GM12878 (cell line): ENCODE measurements at regions not wholly inside any gene's neighbourhood (a gene's known extent, or its start where the extent isn't known, plus 50 kb on each side); places are given as distances from the start of the nearest gene placed in this dataset.

Experiments used
- ATAC-seq: fragments of 200-7000 bp; cut with Tn5 transposase; 3 replicates; pipeline ENCODE4 v1.9.1; 2020; ENCODE audit warnings: mild to moderate bottlenecking, moderate library complexity
- BruUV-seq: library from RNA; stranded (reverse); fragments of 400-500 nt; replicated peaks from 2 replicates; lab custom pipeline; 2021; lab: Mats Ljungman, UMichigan
- CTCF ChIA-PET: fragments of 300-600 bp; sonication (Branson Sonifier 250); formaldehyde crosslinking; extraction: SDS; loops from one replicate; lab custom pipeline; 2021; ENCODE audit warnings: inconsistent platforms; lab: Yijun Ruan, JAX
- POLR2A ChIA-PET: fragments of 350-600 bp; formaldehyde crosslinking; extraction: SDS; loops from one replicate; lab custom pipeline; 2021; ENCODE audit warnings: inconsistent platforms; lab: Charles Lee
- RAD21 ChIA-PET: fragments of 300-600 bp; sonication (Branson Sonifier 250); formaldehyde crosslinking; loops from one replicate; lab custom pipeline; 2023; ENCODE audit warnings: antibody characterized with exemption; ENCODE audit not compliant: unreplicated experiment; lab: Charles Lee
- SMC1A ChIA-PET: fragments of 300-600 bp; sonication (Branson Sonifier 250); formaldehyde crosslinking; loops from one replicate; lab custom pipeline; 2023; ENCODE audit not compliant: unreplicated experiment, uncharacterized antibody; lab: Charles Lee
- DNase-seq: peaks from one replicate; pipeline ENCODE4 v3.0.0-alpha.2; 2011; ENCODE audit warnings: low read depth, low spot score
- FAIRE-seq: peaks from 3 replicates; lab custom pipeline; 2011; peaks lifted over from hg19 to GRCh38; lab: Jason Lieb, UNC
- H2AFZ ChIP-seq: 2 replicates; pipeline ENCODE4 v1.6.0; 2011; ENCODE audit warnings: low read depth, low read length, control low read depth; ENCODE audit not compliant: control insufficient read depth
- H3K27ac ChIP-seq: 2 replicates; pipeline ENCODE4 v1.5.1; 2011; ENCODE audit warnings: control low read depth; ENCODE audit not compliant: control insufficient read depth, insufficient read depth
- H3K27me3 ChIP-seq, 2 experiments: replicated peaks in 1 of 2; 2 replicates each; pipeline versions ENCODE4 v1.6.0 to v1.6.1; 2011; ENCODE audit warnings: low read length in 1 of 2; ENCODE audit not compliant: control insufficient read depth in 2 of 2, insufficient read depth in 2 of 2
- H3K36me3 ChIP-seq, 2 experiments: 2 replicates each; pipeline ENCODE4 v1.5.1; 2011; ENCODE audit warnings: low read length in 1 of 2; ENCODE audit not compliant: control insufficient read depth in 2 of 2, insufficient read depth in 2 of 2
- H3K4me1 ChIP-seq: 2 replicates; pipeline ENCODE4 v1.6.1; 2011; ENCODE audit warnings: mild to moderate bottlenecking, low read length, moderate library complexity, mixed read lengths; ENCODE audit not compliant: control insufficient read depth, insufficient read depth
- H3K4me2 ChIP-seq: 2 replicates; pipeline ENCODE4 v1.6.0; 2011; ENCODE audit warnings: control low read depth; ENCODE audit not compliant: control insufficient read depth, insufficient read depth
- H3K4me3 ChIP-seq: fragments of 200-600 bp; sonication (generic); 2 replicates; pipeline ENCODE4 v1.5.1; 2016
- H3K79me2 ChIP-seq: 2 replicates; pipeline ENCODE4 v1.6.0; 2011; ENCODE audit warnings: low read length; ENCODE audit not compliant: control insufficient read depth, insufficient read depth
- H3K9ac ChIP-seq: 2 replicates; pipeline ENCODE4 v1.8.0; 2011; ENCODE audit warnings: low read length, control low read depth, mixed read lengths; ENCODE audit not compliant: control insufficient read depth, insufficient read depth
- H3K9me3 ChIP-seq: replicated peaks from 3 replicates; pipeline ENCODE4 v1.5.1; 2011; ENCODE audit warnings: mild to moderate bottlenecking, low read length; ENCODE audit not compliant: control insufficient read depth, insufficient read depth
- H4K20me1 ChIP-seq: 2 replicates; pipeline ENCODE4 v1.6.0; 2011; ENCODE audit not compliant: control insufficient read depth, insufficient read depth
- HDAC6 ChIP-seq: fragments of 200-600 bp; sonication (generic); IDR thresholded peaks from one replicate; pipeline ENCODE4 v1.8.0; 2017; ENCODE audit warnings: antibody characterized with exemption; ENCODE audit not compliant: unreplicated experiment
- NFYA ChIP-seq: IDR thresholded peaks from 2 replicates; pipeline ENCODE4 v1.6.1; 2011; ENCODE audit warnings: low read depth, mild to moderate bottlenecking, low read length, improper control_type of control experiment, borderline replicate concordance
- NFYB ChIP-seq: IDR thresholded peaks from 2 replicates; pipeline ENCODE4 v1.6.1; 2011; ENCODE audit warnings: low read depth, mild to moderate bottlenecking, low read length, improper control_type of control experiment, moderate library complexity; ENCODE audit not compliant: insufficient read depth
- RELA ChIP-seq: fragments of 450-650 bp; IDR thresholded peaks from 2 replicates; pipeline ENCODE4 v1.8.0; 2014; ENCODE audit warnings: borderline replicate concordance; ENCODE audit not compliant: partially characterized antibody
- SRF ChIP-seq, 2 experiments: IDR thresholded peaks; 2 replicates each; pipeline ENCODE4 v1.6.1; 2011; ENCODE audit warnings: low read depth in 2 of 2, low read length in 2 of 2, mild to moderate bottlenecking in 1 of 2, moderate library complexity in 1 of 2
- ZNF274 ChIP-seq: IDR thresholded peaks from one replicate; pipeline ENCODE4 v1.8.0; 2011; ENCODE audit not compliant: insufficient read length, insufficient read depth
- WGBS: methylation state at CpG from one replicate; pipeline ENCODE4 v1.1.6; 2016; ENCODE audit warnings: low lambda C conversion rate; ENCODE audit not compliant: insufficient replicate concordance, insufficient coverage; ENCODE audit errors: missing lambda C conversion rate; 5-methylcytosine and 5-hydroxymethylcytosine counted together
- in situ Hi-C: fragments of 300-500 bp; cut with MboI; formaldehyde crosslinking; loops from 9 replicates; pipeline ENCODE4 v1.14.3; 2018; ENCODE audit warnings: mixed read lengths
- intact Hi-C: fragments of 100-400 bp; cut with micrococcal nuclease; formaldehyde crosslinking; loops from one replicate; pipeline ENCODE4 v1.14.2; 2022; ENCODE audit not compliant: unreplicated experiment
- TF ChIP-seq, protein P1 (sequence below): IDR thresholded peaks from 2 replicates; pipeline ENCODE4 v1.6.1; 2011; ENCODE audit warnings: mild to moderate bottlenecking, low read depth, low read length, moderate library complexity; ENCODE audit not compliant: insufficient replicate concordance
- TF ChIP-seq, protein P2 (sequence below): fragments of 150-350 bp; IDR thresholded peaks from 2 replicates; pipeline ENCODE4 v1.6.1; 2016; ENCODE audit warnings: low read depth, low read length
- TF ChIP-seq, protein P3 (sequence below): IDR thresholded peaks from 2 replicates; pipeline ENCODE4 v1.6.1; 2012; ENCODE audit warnings: low read depth, low read length, improper control_type of control experiment
- TF ChIP-seq, protein P4 (sequence below): fragments of 450-650 bp; IDR thresholded peaks from 2 replicates; pipeline ENCODE4 v1.6.1; 2017; ENCODE audit warnings: mild to moderate bottlenecking, moderate library complexity

GRCh38 chr3:106570426-106570825 is 701.6 kb upstream of the CBLB start (continued):
- TF ChIP-seq NFYB (no peak), HDAC6 (no peak), NFYA (no peak), ZNF274 (no peak), RELA (no peak)
- TF ChIP-seq, protein P1, sequence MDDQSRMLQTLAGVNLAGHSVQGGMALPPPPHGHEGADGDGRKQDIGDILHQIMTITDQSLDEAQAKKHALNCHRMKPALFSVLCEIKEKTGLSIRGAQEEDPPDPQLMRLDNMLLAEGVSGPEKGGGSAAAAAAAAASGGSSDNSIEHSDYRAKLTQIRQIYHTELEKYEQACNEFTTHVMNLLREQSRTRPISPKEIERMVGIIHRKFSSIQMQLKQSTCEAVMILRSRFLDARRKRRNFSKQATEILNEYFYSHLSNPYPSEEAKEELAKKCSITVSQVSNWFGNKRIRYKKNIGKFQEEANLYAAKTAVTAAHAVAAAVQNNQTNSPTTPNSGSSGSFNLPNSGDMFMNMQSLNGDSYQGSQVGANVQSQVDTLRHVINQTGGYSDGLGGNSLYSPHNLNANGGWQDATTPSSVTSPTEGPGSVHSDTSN: no peak

- H3K4me2 ChIP-seq: no peak overlapping the region
- H3K4me1 ChIP-seq: no peaks in the 10 kb centered on the region
- TF ChIP-seq, protein P2, sequence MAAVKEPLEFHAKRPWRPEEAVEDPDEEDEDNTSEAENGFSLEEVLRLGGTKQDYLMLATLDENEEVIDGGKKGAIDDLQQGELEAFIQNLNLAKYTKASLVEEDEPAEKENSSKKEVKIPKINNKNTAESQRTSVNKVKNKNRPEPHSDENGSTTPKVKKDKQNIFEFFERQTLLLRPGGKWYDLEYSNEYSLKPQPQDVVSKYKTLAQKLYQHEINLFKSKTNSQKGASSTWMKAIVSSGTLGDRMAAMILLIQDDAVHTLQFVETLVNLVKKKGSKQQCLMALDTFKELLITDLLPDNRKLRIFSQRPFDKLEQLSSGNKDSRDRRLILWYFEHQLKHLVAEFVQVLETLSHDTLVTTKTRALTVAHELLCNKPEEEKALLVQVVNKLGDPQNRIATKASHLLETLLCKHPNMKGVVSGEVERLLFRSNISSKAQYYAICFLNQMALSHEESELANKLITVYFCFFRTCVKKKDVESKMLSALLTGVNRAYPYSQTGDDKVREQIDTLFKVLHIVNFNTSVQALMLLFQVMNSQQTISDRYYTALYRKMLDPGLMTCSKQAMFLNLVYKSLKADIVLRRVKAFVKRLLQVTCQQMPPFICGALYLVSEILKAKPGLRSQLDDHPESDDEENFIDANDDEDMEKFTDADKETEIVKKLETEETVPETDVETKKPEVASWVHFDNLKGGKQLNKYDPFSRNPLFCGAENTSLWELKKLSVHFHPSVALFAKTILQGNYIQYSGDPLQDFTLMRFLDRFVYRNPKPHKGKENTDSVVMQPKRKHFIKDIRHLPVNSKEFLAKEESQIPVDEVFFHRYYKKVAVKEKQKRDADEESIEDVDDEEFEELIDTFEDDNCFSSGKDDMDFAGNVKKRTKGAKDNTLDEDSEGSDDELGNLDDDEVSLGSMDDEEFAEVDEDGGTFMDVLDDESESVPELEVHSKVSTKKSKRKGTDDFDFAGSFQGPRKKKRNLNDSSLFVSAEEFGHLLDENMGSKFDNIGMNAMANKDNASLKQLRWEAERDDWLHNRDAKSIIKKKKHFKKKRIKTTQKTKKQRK: no peak
- TF ChIP-seq, protein P3, sequence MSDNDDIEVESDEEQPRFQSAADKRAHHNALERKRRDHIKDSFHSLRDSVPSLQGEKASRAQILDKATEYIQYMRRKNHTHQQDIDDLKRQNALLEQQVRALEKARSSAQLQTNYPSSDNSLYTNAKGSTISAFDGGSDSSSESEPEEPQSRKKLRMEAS: no peak
- TF ChIP-seq SRF (IDR thresholded peaks at IDR 0.05; ENCODE audit: low read depth in 2 of 2, low read length in 2 of 2): peak; percentile 67 to 84
- TF ChIP-seq, protein P1: no peak
- TF ChIP-seq, protein P4, sequence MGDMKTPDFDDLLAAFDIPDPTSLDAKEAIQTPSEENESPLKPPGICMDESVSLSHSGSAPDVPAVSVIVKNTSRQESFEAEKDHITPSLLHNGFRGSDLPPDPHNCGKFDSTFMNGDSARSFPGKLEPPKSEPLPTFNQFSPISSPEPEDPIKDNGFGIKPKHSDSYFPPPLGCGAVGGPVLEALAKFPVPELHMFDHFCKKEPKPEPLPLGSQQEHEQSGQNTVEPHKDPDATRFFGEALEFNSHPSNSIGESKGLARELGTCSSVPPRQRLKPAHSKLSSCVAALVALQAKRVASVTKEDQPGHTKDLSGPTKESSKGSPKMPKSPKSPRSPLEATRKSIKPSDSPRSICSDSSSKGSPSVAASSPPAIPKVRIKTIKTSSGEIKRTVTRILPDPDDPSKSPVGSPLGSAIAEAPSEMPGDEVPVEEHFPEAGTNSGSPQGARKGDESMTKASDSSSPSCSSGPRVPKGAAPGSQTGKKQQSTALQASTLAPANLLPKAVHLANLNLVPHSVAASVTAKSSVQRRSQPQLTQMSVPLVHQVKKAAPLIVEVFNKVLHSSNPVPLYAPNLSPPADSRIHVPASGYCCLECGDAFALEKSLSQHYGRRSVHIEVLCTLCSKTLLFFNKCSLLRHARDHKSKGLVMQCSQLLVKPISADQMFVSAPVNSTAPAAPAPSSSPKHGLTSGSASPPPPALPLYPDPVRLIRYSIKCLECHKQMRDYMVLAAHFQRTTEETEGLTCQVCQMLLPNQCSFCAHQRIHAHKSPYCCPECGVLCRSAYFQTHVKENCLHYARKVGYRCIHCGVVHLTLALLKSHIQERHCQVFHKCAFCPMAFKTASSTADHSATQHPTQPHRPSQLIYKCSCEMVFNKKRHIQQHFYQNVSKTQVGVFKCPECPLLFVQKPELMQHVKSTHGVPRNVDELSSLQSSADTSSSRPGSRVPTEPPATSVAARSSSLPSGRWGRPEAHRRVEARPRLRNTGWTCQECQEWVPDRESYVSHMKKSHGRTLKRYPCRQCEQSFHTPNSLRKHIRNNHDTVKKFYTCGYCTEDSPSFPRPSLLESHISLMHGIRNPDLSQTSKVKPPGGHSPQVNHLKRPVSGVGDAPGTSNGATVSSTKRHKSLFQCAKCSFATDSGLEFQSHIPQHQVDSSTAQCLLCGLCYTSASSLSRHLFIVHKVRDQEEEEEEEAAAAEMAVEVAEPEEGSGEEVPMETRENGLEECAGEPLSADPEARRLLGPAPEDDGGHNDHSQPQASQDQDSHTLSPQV: no peak
- 46% methylated on average over 3 of the region's 3 CpGs for WGBS
- no peak for DNase-seq
- no peaks in the 10 kb centered on the region for H4K20me1 ChIP-seq
- no peak overlapping the region for H3K9ac ChIP-seq
- intact Hi-C loops: no loop called here
- no peak overlapping the region for H3K27ac ChIP-seq
- H3K9me3 ChIP-seq: no peaks in the 10 kb centered on the region
- no peak overlapping the region for H3K4me3 ChIP-seq
- no peak for ATAC-seq
- POLR2A ChIA-PET: no interaction called here
- SMC1A ChIA-PET: interaction anchor here (0.7 to 1.1 kb wide), 3 partner anchors 9 to 182 kb away, joined by 3 to 4 read pairs (median 3); no protein-coding TSS in a partner anchor
- no peak for FAIRE-seq
- CTCF ChIA-PET: interaction anchor here (2.7 kb wide), 1 partner anchor 36 kb away, joined by 13 read pairs; no protein-coding TSS in a partner anchor
- no peak overlapping the region for H2AFZ ChIP-seq
- no TSS peak for BruUV-seq
- no peaks in the 10 kb centered on the region for H3K36me3 ChIP-seq
- RAD21 ChIA-PET: interaction anchor here (0.5 kb wide), 1 partner anchor 375 kb away, joined by 5 read pairs; no protein-coding TSS in a partner anchor
- H3K27me3 ChIP-seq: no peaks in the 10 kb centered on the region
- in situ Hi-C loops: no loop called here
- no peaks in the 10 kb centered on the region for H3K79me2 ChIP-seq
Observed at GRCh38 chr3:106573605-106574004, 704.8 kb upstream of the CBLB start.
